ENCODE measurements at regions not wholly inside any gene's neighbourhood (a gene's known extent, or its start where the extent isn't known, plus 50 kb on each side); places are given as distances from the start of the nearest gene placed in this dataset.

DNA sequence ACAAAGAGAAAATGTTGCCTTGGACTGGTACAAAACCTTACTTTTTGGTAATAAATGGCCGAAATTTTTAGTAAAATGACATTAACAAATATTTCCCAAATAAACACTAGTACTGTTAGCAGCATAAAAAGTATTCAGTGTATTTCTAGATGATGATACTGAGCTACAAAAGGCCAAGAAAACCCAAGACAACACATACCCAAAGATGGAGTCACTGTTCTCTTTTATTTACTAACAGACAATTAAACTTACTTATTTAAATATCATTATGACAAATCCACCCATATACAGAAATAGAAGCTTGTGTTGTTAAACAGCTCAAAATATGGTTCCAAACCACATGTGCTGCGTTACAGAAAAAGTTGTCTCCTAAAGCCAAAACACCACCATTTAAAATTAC lies 239.9 kb downstream of the ZEB2 start:
- no peak for DNase-seq

DNA sequence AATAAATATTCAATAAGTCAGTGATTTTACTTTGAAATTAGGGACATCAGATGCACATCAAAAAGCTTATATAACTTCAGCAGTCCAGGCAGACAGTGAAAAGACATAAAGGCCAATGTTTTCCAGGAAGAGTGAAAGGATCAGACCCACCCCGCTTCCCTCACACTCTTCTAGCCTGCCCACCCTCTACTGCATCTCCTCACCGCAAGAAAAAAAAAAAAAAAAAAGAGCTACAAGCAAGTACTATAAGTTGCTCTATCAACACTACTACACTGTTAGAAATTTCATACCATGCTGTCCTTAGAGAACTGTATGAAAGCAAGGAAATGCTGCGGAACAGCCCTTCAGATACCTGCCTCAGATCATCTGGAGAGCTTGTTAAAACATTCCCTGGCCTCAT lies 240.8 kb downstream of the ZEB2 start:
- no peak for DNase-seq

GRCh38 chr2:144277622-144278354 lies 242.1 kb downstream of the ZEB2 start:
- no peak for DNase-seq

DNA sequence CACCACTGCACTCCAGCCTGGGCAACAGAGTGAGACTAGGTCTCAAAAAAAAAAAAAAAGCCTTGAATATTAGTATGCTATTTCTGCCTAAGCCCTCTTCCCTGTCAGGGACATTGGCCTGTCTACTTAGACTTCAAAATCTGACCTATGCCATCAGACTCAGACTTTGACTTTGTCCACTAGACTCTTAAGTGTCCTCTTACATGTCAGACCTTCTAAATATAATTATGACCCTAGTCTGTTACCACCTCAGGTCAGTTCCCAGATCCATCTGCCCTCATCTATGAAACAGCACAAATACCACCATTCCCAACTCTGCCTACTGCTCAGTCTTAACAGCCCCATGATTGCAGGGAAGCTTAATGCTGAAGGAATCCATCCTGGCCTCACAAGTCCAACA lies 244.6 kb downstream of the ZEB2 start:
- no peak for DNase-seq

DNA sequence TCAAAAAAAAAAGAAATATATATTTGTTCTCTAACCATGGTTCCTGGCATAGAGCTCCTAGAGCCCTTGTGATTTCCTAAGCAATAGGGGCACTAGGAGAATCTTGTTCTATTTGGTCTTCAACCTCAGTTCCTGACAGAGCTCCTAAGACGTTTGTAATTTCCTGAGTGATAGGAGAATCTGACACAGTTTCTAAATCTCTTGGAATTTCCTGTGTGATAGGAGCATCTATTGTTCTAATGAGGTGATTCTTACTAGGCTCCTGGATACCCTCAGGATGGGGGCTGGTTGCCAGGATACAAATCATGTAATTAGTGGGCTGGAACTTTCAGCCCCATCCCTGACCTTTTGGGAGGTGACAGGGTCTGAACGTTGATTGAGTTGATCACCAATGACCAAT lies 245.8 kb downstream of the ZEB2 start:
- DNase-seq = no peak

- peak; percentile 53 for DNase-seq
Measured at GRCh38 chr2:144270951-144271350, 249.0 kb downstream of the ZEB2 start.

- no peak for DNase-seq
Measured at GRCh38 chr2:144268036-144268678, 251.8 kb downstream of the ZEB2 start.

- no peak for DNase-seq
Measured at GRCh38 chr2:144267239-144267638, 252.7 kb downstream of the ZEB2 start.

GRCh38 chr2:144265654-144266053 lies 254.3 kb downstream of the ZEB2 start:
- no peak for DNase-seq

- no peak for DNase-seq
Measured at GRCh38 chr2:144261966-144262365, 258.0 kb downstream of the ZEB2 start.

GRCh38 chr2:144261336-144261735 lies 258.6 kb downstream of the ZEB2 start:
- DNase-seq = no peak

DNA sequence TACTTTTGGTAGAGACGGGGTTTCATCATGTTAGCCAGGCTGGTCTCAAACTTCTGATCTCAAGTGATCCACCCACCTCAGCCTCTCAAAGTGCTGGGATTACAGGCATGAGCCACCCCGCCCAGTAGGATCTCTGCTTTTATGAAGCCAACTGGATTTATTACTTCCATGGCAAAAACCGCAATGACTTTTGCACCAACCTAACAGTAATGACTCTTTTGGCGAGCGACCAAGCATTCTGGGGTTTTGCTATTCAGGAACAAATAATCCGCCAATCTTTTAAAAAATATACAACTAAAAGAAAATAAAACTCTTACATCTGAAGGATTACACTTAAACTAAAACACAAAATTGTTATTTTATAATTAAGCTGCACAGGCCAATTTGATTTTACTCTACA lies 260.6 kb downstream of the ZEB2 start:
- no peak for DNase-seq

DNA sequence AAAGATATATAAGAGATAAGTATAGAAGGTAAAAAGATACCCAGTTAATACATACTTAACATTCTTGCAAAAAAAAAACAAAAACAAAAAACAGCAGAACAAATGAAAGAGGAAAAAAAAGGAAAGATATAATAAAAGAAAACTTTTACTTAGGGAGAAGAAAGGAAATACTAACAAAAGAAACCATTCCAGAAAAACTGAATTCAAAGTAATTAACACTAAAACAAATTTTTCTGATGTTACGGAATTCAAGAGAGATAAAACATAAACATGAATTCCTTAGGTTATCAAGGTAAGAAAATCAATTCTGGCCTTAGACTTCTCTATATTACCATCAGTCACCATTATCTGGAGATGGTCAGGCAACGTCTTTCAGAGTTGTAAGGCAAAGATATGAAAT lies 261.8 kb downstream of the ZEB2 start:
- no peak for DNase-seq

DNA sequence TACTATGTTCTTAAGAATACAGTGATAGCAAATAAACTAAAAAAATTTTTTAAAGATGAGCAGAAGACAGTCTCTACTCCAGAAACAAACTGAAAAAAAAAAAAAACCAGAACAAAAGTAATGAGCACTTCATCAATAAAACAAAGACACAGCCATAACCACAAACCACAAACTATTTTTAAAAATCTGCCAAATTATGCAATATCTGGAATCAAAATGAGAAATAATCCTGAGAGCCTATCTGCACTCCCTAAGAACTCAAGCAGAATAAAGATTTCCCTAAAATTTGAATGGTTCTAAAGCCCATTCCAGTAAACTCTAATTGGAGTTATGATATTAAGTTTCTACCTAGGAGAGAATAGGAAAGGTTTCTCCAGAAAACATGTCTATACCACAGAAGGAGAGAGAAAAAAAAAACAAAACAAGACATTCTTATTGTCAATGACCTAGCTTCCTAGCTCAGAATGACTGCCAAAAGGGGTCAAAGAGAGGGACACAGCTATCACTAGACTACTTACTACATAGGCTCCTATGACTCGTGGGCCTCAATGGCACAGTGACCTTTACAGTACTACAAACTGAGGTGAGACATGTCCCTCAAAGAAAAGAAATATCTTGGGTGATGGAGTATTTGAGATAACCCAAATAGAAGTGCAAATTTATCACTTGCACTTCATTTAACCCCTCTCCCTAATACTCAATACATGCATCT lies 262.8 kb downstream of the ZEB2 start:
- DNase-seq = no peak

DNA sequence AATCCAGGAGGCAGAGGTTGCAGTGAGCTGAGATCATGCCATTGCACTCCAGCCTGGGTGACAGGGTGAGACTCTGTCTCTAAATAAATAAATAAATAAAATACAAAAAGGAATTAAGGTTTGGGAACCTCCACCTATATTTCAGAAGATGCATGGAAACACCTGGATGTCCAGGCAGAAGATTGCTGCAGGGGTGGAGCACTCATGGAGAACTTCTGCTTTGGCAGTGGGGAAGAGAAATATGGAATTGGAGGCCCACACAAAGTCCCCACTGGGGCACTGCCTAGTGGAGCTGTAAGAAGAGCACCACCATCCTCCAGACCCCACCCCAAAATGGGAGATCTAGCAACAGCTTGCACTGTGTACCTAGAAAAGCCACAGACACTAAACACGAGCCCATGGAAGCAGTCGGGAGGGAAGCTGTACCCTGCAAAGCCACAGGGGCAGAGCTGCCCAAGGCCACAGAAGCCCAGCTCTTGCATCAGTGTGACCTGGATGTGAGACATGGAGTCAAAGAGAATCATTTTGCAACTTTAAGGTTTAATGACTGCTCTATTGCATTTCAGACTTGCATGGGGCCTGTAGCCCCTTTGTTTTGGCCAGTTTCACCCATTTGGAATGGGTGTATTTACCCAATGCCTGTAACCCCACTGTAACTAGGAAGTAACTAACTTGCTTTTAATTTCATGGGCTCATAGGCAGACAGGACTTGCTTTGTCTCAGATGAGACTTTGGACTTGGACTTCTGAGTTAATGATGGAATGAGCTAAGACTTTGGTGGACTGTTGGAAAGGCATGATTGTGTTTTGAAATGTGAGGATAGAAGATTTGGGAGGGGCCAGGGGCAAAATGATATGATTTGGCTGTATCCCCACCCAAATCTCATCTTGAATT lies 265.3 kb downstream of the ZEB2 start:
- no peak for DNase-seq

GRCh38 chr2:144253743-144254142 lies 266.2 kb downstream of the ZEB2 start:
- no peak for DNase-seq

- no peak for DNase-seq
Measured at GRCh38 chr2:144252694-144253093, 267.2 kb downstream of the ZEB2 start.

- DNase-seq = peak; percentile 51
Measured at GRCh38 chr2:144249035-144249637, 270.8 kb downstream of the ZEB2 start.

GRCh38 chr2:144248350-144249034 lies 271.4 kb downstream of the ZEB2 start:
- DNase-seq = no peak

DNA sequence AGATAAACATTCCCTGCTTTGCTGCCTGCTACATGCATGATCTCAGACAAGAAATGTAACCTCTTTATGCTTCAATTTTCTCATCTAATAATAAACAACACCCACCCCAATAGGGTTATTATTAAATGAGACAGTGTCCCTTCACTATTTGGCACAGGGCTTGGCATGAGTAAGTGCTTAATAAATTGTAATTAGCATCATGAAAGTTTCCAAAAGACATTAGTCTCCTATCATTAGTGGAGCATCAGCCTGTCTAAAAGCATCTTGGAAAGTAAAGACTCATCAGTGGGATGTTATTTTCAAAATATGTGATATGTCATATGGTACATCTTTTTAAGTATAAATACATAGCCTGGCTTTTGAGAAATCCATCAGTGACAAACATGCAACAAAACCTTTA lies 275.0 kb downstream of the ZEB2 start:
- DNase-seq = no peak

DNA sequence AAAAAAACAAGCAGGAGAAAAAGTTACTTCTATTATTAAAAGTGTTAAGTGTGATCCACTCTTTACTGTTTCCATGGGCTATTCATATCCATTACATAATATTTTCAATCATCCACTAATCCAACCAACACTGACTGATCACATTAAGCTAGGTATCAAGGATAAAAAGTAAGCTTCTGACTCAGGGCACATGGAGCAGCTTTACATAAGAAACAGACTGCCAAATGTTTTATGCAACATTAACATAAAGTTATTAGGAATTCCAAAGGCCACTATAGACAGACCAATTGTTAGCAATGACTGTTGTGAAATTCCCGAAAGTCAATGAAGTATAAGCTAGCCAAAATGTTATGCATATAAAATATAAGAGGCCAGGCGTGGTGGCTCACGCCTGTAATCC lies 277.6 kb downstream of the ZEB2 start:
- DNase-seq = no peak

DNA sequence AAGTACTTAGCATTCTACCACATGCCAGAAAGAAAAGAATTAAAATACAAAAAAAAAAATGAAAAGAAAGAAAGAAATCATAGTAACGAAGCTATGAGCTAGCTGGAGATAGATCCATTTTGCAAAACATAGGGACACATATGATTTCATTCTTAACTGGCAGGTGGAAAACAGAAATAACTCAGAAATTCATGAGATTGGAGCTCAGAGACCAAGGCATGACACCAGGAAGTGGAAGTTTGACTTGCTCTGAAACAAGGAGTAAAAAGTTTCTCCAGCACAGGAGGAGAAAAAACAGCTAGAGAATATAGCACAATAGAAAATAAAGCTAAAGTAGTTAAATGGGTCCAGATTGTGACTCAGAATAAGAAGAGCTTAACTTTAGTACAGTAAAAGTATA lies 278.1 kb downstream of the ZEB2 start:
- no peak for DNase-seq
